Progenitor cell of endocrine pancreas (in vitro differentiated cells): ENCODE measurements at regions not wholly inside any gene's neighbourhood (a gene's known extent, or its start where the extent isn't known, plus 50 kb on each side); places are given as distances from the start of the nearest gene placed in this dataset.

Source experiments
- DNase-seq: peaks from one replicate; pipeline ENCODE4 v3.0.0; 2021; ENCODE audit warnings: low spot score; ENCODE audit not compliant: unreplicated experiment
- H3K27ac Mint-ChIP-seq: 2 replicates; pipeline ENCODE4 v1.8.0; 2021; ENCODE audit warnings: mild to moderate bottlenecking, moderate library complexity, mixed read lengths
- H3K27me3 Mint-ChIP-seq: 2 replicates; pipeline ENCODE4 v1.8.0; 2021; ENCODE audit warnings: mixed read lengths
- H3K36me3 Mint-ChIP-seq: 2 replicates; pipeline ENCODE4 v1.8.0; 2022; ENCODE audit warnings: mixed read lengths; ENCODE audit not compliant: insufficient read depth
- H3K4me1 Mint-ChIP-seq: 2 replicates; pipeline ENCODE4 v1.8.0; 2021; ENCODE audit warnings: low read depth, mixed read lengths
- H3K4me3 Mint-ChIP-seq: 2 replicates; pipeline ENCODE4 v1.8.0; 2021; ENCODE audit warnings: low read depth, mild to moderate bottlenecking, moderate library complexity, mixed read lengths
- H3K9me3 Mint-ChIP-seq: 2 replicates; pipeline ENCODE4 v1.8.0; 2021; ENCODE audit warnings: low read depth, mixed read lengths
- TF ChIP-seq, protein P1 (sequence below): fragments of 200-600 bp; sonication (generic); IDR thresholded peaks from one replicate; pipeline ENCODE4 v1.5.0; 2021; ENCODE audit warnings: antibody characterized with exemption, mild to moderate bottlenecking; ENCODE audit not compliant: unreplicated experiment

DNA sequence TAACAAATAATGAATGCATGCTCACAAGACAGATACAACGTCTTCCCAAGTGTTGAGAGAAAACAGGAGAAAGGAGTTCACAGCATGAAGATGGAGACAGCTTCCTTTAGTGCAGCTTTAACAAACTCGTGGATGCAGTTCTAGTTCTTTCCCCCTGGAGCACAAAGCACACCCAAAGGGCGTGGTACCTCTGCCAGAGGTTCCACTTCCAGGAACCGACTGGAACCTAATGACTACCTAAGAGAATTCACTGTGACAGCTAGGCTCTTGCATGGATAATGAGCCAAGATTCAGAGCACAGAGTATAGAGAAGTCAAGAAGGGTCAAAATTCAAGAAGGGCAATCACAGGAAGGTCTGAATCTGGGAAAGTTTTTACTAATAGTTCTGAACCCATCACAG lies 673.2 kb downstream of the XPNPEP1 start:
- Mint-ChIP-seq H3K4me1 (peaks cover 8% of the 10 kb centered on the region), H3K27me3 (no peaks in the 10 kb centered on the region), H3K4me3 (no peak overlapping the region), H3K36me3 (no peaks in the 10 kb centered on the region), H3K9me3 (no peaks in the 10 kb centered on the region), H3K27ac (no peak overlapping the region)
- no peak for DNase-seq
- TF ChIP-seq, protein P1, sequence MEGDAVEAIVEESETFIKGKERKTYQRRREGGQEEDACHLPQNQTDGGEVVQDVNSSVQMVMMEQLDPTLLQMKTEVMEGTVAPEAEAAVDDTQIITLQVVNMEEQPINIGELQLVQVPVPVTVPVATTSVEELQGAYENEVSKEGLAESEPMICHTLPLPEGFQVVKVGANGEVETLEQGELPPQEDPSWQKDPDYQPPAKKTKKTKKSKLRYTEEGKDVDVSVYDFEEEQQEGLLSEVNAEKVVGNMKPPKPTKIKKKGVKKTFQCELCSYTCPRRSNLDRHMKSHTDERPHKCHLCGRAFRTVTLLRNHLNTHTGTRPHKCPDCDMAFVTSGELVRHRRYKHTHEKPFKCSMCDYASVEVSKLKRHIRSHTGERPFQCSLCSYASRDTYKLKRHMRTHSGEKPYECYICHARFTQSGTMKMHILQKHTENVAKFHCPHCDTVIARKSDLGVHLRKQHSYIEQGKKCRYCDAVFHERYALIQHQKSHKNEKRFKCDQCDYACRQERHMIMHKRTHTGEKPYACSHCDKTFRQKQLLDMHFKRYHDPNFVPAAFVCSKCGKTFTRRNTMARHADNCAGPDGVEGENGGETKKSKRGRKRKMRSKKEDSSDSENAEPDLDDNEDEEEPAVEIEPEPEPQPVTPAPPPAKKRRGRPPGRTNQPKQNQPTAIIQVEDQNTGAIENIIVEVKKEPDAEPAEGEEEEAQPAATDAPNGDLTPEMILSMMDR, result no peak

DNA sequence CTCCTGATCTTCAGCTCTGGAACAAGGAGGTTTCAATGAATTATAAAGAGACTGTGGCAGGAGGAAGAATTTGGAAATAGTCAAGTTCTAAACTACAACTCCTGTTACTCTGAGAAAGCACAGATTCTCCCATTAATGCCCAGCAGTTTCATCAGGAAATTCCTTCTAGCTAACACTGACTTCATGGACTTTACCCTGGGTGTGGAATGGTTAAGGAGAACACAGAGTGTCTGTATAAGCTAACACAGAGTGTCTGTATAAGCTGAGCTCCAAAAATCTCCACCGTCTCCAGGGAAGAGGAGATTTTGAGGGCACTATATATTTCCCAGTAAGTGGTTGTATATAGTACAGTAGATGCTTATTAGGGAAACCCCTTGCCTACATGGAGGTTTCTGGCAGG lies 675.5 kb downstream of the XPNPEP1 start:
- peaks cover 8% of the 10 kb centered on the region for H3K4me1 Mint-ChIP-seq
- H3K27ac Mint-ChIP-seq, result no peak overlapping the region
- peaks cover 4% of the 10 kb centered on the region for H3K9me3 Mint-ChIP-seq
- TF ChIP-seq, protein P1, result no peak
- no peak for DNase-seq
- peaks cover 2% of the 10 kb centered on the region for H3K36me3 Mint-ChIP-seq
- H3K27me3 Mint-ChIP-seq, result no peaks in the 10 kb centered on the region
- H3K4me3 Mint-ChIP-seq, result no peak overlapping the region

DNA sequence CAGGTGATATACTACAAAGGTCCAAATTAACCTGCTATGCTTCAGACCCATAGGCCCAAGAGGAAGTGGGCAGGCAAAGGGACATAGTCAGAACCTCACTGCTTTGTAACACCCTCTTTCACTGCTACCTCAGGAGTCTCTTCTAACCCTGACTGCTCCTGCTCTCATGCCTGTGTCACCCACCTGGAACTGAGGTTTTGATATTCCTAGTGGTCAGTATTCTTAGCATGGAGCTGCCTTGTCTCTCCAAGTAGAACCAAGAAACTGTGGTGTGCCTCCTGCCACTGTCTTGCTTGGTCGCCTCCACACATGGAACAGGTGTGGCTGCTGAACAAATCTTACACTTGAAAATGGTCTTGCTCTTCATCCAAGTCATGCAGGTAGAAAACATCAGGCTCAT lies 677.5 kb downstream of the XPNPEP1 start:
- TF ChIP-seq, protein P1, result no peak
- Mint-ChIP-seq H3K27ac (no peak overlapping the region), H3K4me3 (no peak overlapping the region), H3K27me3 (no peaks in the 10 kb centered on the region), H3K4me1 (peaks cover 8% of the 10 kb centered on the region), H3K36me3 (peaks cover 2% of the 10 kb centered on the region), H3K9me3 (peaks cover 7% of the 10 kb centered on the region)
- DNase-seq, result no peak

DNA sequence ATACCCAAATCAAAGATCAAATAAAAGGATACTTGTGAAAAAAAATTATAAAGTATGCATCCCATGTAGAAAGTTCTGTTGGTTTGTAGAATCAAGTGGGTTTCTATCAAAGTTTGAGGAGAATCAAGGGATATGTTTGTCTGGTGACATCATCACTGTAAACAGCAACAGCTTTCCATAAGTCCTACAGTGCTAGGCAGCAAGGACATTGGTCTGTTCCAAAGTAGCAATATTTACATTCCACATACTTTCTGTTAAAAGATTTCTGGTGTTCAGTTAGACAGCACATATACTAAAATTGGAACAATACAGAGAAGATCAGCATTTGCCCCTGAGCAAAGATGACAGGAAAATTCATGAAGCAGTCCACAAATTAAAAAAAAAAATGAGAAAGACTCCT lies 683.9 kb downstream of the XPNPEP1 start:
- TF ChIP-seq, protein P1, result no peak
- Mint-ChIP-seq H3K36me3 (peaks cover 2% of the 10 kb centered on the region), H3K27ac (no peak overlapping the region), H3K9me3 (peaks cover 7% of the 10 kb centered on the region), H3K4me3 (no peak overlapping the region), H3K4me1 (peaks cover 4% of the 10 kb centered on the region), H3K27me3 (no peaks in the 10 kb centered on the region)
- no peak for DNase-seq

DNA sequence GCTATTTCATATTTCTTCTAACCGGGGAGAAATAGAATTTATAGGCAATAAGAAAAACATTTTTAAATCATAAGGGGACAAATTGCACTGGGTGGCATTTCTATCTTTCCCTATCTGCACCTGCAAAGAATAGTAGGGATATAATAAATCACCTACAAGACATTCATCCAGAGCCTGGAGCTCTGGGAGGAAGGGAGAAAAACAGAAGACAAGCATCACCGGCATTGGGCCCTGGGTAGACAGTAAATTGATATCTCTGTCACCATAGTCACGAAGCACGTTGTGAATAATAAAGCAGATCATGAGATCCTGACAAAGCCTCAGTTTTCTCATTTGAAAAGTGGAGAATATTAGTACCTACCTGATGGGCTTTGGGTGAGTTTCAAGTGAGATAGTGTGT lies 685.6 kb downstream of the XPNPEP1 start:
- H3K27me3 Mint-ChIP-seq, result no peaks in the 10 kb centered on the region
- H3K36me3 Mint-ChIP-seq, result no peaks in the 10 kb centered on the region
- peaks cover 3% of the 10 kb centered on the region for H3K9me3 Mint-ChIP-seq

More for the DNA sequence above, 685.6 kb downstream of the XPNPEP1 start:
- Mint-ChIP-seq H3K4me3 (no peak overlapping the region), H3K4me1 (peaks cover 4% of the 10 kb centered on the region), H3K27ac (no peak overlapping the region)
- DNase-seq, result no peak
- TF ChIP-seq, protein P1, result no peak
